ENCODE measurements at regions not wholly inside any gene's neighbourhood (a gene's known extent, or its start where the extent isn't known, plus 50 kb on each side); places are given as distances from the start of the nearest gene placed in this dataset.

GRCh38 chr11:45458269-45458668 is 172.1 kb upstream of the SYT13 start:
- H3K4me1 ChIP-seq (ENCODE audit: low read length) = no peaks in the 10 kb centered on the region

GRCh38 chr11:45457649-45458048 is 171.5 kb upstream of the SYT13 start:
- no peak for DNase-seq
- TF ChIP-seq CTCF (IDR thresholded peaks at IDR 0.05; ENCODE audit: low read length) (no peak), EZH2 (optimal IDR thresholded peaks at IDR 0.05; ENCODE audit: low read depth, low read length) (no peak), EZH2phosphoT487 (IDR thresholded peaks at IDR 0.05; ENCODE audit: low read length) (no peak)
- H3F3A ChIP-seq (ENCODE audit: insufficient read depth, low read length) = no peaks in the 10 kb centered on the region
- H3K9me3 ChIP-seq (replicated peaks; ENCODE audit: insufficient read depth, low read length) = no peaks in the 10 kb centered on the region
- no peak overlapping the region for H3K4me3 ChIP-seq (ENCODE audit: low read length)
- H3K36me3 ChIP-seq (replicated peaks; ENCODE audit: insufficient read depth, low read length) = no peaks in the 10 kb centered on the region
- H2AFZ ChIP-seq (ENCODE audit: low read length) = no peak overlapping the region
- no peaks in the 10 kb centered on the region for H3K4me1 ChIP-seq (ENCODE audit: low read length)
- H3K27me3 ChIP-seq (replicated peaks; ENCODE audit: insufficient read depth, low read length) = no peaks in the 10 kb centered on the region
- H3K9ac ChIP-seq (ENCODE audit: low read length) = no peak overlapping the region
- no peak overlapping the region for H3K4me2 ChIP-seq (ENCODE audit: low read depth, low read length)
- H3K27ac ChIP-seq (ENCODE audit: low read length) = no peak overlapping the region
- no peaks in the 10 kb centered on the region for H3K9me2 ChIP-seq (replicated peaks; ENCODE audit: insufficient read depth, low read length)
- H4K20me1 ChIP-seq (ENCODE audit: insufficient read depth, low read length) = no peaks in the 10 kb centered on the region
- no peaks in the 10 kb centered on the region for H3K79me2 ChIP-seq (ENCODE audit: low read length)

More at GRCh38 chr11:45458269-45458668, 172.1 kb upstream of the SYT13 start:
- H3K9ac ChIP-seq (ENCODE audit: low read length) = no peak overlapping the region
- H3K9me3 ChIP-seq (replicated peaks; ENCODE audit: insufficient read depth, low read length) = no peaks in the 10 kb centered on the region
- H3K27me3 ChIP-seq (replicated peaks; ENCODE audit: insufficient read depth, low read length) = no peaks in the 10 kb centered on the region
- DNase-seq = no peak
- no peaks in the 10 kb centered on the region for H3K9me2 ChIP-seq (replicated peaks; ENCODE audit: insufficient read depth, low read length)
- H3K36me3 ChIP-seq (replicated peaks; ENCODE audit: insufficient read depth, low read length) = no peaks in the 10 kb centered on the region
- H3F3A ChIP-seq (ENCODE audit: insufficient read depth, low read length) = no peaks in the 10 kb centered on the region
- no peak overlapping the region for H2AFZ ChIP-seq (ENCODE audit: low read length)
- TF ChIP-seq CTCF (IDR thresholded peaks at IDR 0.05; ENCODE audit: low read length) = no peak
- no peak for TF ChIP-seq EZH2 (optimal IDR thresholded peaks at IDR 0.05; ENCODE audit: low read depth, low read length)
- no peak for TF ChIP-seq EZH2phosphoT487 (IDR thresholded peaks at IDR 0.05; ENCODE audit: low read length)
- no peak overlapping the region for H3K4me2 ChIP-seq (ENCODE audit: low read depth, low read length)
- H3K27ac ChIP-seq (ENCODE audit: low read length) = no peak overlapping the region
- H3K79me2 ChIP-seq (ENCODE audit: low read length) = no peaks in the 10 kb centered on the region
- no peaks in the 10 kb centered on the region for H4K20me1 ChIP-seq (ENCODE audit: insufficient read depth, low read length)
- H3K4me3 ChIP-seq (ENCODE audit: low read length) = no peak overlapping the region

GRCh38 chr11:45456686-45457085 is 170.5 kb upstream of the SYT13 start:
- Histone ChIP-seq H3K27me3 (replicated peaks; ENCODE audit: insufficient read depth, low read length) (no peaks in the 10 kb centered on the region), H3K9me3 (replicated peaks; ENCODE audit: insufficient read depth, low read length) (no peaks in the 10 kb centered on the region), H3K4me3 (ENCODE audit: low read length) (no peak overlapping the region), H3K4me2 (ENCODE audit: low read depth, low read length) (no peak overlapping the region), H3K79me2 (ENCODE audit: low read length) (no peaks in the 10 kb centered on the region), H3K27ac (ENCODE audit: low read length) (no peak overlapping the region), H4K20me1 (ENCODE audit: insufficient read depth, low read length) (no peaks in the 10 kb centered on the region), H3K36me3 (replicated peaks; ENCODE audit: insufficient read depth, low read length) (no peaks in the 10 kb centered on the region), H3F3A (ENCODE audit: insufficient read depth, low read length) (no peaks in the 10 kb centered on the region), H2AFZ (ENCODE audit: low read length) (no peak overlapping the region), H3K9ac (ENCODE audit: low read length) (no peak overlapping the region), H3K4me1 (ENCODE audit: low read length) (no peaks in the 10 kb centered on the region), H3K9me2 (replicated peaks; ENCODE audit: insufficient read depth, low read length) (no peaks in the 10 kb centered on the region)
- TF ChIP-seq CTCF (IDR thresholded peaks at IDR 0.05; ENCODE audit: low read length) (no peak), EZH2 (optimal IDR thresholded peaks at IDR 0.05; ENCODE audit: low read depth, low read length) (no peak), EZH2phosphoT487 (IDR thresholded peaks at IDR 0.05; ENCODE audit: low read length) (no peak)
- DNase-seq = no peak

Measured in MM.1S (cell line).